ENCODE measurements at regions not wholly inside any gene's neighbourhood (a gene's known extent, or its start where the extent isn't known, plus 50 kb on each side); places are given as distances from the start of the nearest gene placed in this dataset.

- TF ChIP-seq, protein P1, sequence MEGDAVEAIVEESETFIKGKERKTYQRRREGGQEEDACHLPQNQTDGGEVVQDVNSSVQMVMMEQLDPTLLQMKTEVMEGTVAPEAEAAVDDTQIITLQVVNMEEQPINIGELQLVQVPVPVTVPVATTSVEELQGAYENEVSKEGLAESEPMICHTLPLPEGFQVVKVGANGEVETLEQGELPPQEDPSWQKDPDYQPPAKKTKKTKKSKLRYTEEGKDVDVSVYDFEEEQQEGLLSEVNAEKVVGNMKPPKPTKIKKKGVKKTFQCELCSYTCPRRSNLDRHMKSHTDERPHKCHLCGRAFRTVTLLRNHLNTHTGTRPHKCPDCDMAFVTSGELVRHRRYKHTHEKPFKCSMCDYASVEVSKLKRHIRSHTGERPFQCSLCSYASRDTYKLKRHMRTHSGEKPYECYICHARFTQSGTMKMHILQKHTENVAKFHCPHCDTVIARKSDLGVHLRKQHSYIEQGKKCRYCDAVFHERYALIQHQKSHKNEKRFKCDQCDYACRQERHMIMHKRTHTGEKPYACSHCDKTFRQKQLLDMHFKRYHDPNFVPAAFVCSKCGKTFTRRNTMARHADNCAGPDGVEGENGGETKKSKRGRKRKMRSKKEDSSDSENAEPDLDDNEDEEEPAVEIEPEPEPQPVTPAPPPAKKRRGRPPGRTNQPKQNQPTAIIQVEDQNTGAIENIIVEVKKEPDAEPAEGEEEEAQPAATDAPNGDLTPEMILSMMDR (conservative IDR thresholded peaks at IDR 0.05; ENCODE audit: low read length) = no peak
- TF ChIP-seq EZH2phosphoT487 (IDR thresholded peaks at IDR 0.05; ENCODE audit: borderline replicate concordance, low read depth, low read length) = no peak
Measured at GRCh38 chr6:154909821-154910220, 85.3 kb upstream of the TIAM2 start.

All from OCI-LY7 (cell line).